ENCODE measurements at regions not wholly inside any gene's neighbourhood (a gene's known extent, or its start where the extent isn't known, plus 50 kb on each side); places are given as distances from the start of the nearest gene placed in this dataset.

DNA sequence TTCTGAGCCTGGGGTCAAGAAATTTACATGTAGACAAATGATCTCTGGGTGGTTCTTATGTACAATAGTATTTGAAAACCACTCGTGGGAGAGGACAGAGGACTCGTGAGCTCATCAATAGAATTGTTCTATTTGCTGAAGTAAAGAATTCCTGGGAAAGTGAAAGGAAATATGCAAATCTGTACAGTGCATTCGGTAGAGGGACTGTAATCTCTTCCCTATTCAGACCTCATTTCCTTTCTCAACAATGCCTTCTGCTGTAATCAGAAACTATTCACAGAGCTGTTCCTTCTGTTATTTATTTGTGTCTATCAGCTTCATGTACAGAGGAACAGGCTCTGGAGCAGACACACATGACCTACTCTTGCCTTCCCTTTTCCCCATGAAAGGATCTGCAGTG, 709.4 kb upstream of the KIRREL3 start:
- H3K4me3 ChIP-seq (ENCODE audit: low read depth, low read length): no peak overlapping the region
- TF ChIP-seq, protein P1, sequence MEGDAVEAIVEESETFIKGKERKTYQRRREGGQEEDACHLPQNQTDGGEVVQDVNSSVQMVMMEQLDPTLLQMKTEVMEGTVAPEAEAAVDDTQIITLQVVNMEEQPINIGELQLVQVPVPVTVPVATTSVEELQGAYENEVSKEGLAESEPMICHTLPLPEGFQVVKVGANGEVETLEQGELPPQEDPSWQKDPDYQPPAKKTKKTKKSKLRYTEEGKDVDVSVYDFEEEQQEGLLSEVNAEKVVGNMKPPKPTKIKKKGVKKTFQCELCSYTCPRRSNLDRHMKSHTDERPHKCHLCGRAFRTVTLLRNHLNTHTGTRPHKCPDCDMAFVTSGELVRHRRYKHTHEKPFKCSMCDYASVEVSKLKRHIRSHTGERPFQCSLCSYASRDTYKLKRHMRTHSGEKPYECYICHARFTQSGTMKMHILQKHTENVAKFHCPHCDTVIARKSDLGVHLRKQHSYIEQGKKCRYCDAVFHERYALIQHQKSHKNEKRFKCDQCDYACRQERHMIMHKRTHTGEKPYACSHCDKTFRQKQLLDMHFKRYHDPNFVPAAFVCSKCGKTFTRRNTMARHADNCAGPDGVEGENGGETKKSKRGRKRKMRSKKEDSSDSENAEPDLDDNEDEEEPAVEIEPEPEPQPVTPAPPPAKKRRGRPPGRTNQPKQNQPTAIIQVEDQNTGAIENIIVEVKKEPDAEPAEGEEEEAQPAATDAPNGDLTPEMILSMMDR (IDR thresholded peaks at IDR 0.05; ENCODE audit: low read depth, low read length, missing control alignments): no peak
- DNase-seq (ENCODE audit: low read depth): no peak

GRCh38 chr11:127693686-127694085, 693.1 kb upstream of the KIRREL3 start:
- no peak for DNase-seq (ENCODE audit: low read depth)
- TF ChIP-seq, protein P1 (IDR thresholded peaks at IDR 0.05; ENCODE audit: low read depth, low read length, missing control alignments): no peak
- no peak overlapping the region for H3K4me3 ChIP-seq (ENCODE audit: low read depth, low read length)

DNA sequence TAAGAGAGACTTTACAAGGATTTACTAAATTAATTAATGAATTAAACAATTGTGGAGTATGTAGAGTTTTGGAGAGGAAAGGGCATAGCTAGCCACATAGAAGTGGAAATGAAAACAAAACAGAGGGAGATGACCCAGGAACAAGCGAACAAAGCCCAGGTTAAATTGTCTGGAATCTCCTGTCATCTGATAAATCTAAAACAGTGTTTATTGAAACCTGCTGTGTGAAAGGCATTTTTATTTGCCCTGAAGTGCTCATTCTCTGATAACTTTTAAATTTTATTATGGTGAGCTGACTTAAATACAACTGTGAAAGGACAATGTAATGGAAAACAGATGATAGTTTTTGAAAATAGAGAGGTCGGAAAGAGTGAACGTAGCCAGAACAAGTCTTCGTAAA, 682.8 kb upstream of the KIRREL3 start:
- TF ChIP-seq, protein P1 (IDR thresholded peaks at IDR 0.05; ENCODE audit: low read depth, low read length, missing control alignments): no peak
- no peak for DNase-seq (ENCODE audit: low read depth)
- no peak overlapping the region for H3K4me3 ChIP-seq (ENCODE audit: low read depth, low read length)

DNA sequence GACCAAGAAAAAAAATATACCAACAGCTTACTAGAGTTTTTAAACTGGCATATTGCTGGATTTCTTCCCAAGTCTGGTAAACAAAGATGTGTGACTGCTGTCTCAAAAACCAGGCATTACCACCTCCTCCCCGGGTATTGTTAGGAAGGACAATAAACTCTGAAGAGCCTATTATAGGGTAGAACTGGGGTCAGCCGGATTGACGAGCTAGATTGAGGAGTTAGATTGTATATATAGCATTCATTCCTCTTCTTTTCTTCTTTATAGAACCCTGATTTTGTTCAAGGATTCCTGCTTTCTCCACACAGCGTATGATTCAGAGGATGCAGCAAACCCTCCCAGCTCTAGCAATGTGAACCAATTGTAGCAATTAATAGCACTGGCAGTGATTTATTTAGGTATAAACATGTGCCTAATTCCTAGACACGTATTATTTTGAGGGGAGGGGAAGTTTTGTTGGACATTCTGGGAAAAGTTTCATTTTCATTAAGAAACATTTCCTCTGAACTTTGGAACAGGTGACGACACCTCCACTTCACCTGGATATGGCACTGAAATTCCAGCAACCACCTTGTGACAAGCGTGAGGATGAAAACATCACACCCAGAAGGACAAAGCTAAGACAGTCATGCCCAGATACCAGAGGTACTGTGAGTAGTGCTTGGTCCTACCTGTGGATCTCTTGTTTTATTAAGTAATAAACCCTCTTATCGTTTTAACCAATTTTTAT, 679.4 kb upstream of the KIRREL3 start:
- TF ChIP-seq, protein P1 (IDR thresholded peaks at IDR 0.05; ENCODE audit: low read depth, low read length, missing control alignments): no peak
- DNase-seq (ENCODE audit: low read depth): no peak
- H3K4me3 ChIP-seq (ENCODE audit: low read depth, low read length): no peak overlapping the region

- TF ChIP-seq, protein P1 (IDR thresholded peaks at IDR 0.05; ENCODE audit: low read depth, low read length, missing control alignments): no peak
- no peak for DNase-seq (ENCODE audit: low read depth)
- H3K4me3 ChIP-seq (ENCODE audit: low read depth, low read length): no peak overlapping the region
Measured at GRCh38 chr11:127678631-127679030, 678.1 kb upstream of the KIRREL3 start.

DNA sequence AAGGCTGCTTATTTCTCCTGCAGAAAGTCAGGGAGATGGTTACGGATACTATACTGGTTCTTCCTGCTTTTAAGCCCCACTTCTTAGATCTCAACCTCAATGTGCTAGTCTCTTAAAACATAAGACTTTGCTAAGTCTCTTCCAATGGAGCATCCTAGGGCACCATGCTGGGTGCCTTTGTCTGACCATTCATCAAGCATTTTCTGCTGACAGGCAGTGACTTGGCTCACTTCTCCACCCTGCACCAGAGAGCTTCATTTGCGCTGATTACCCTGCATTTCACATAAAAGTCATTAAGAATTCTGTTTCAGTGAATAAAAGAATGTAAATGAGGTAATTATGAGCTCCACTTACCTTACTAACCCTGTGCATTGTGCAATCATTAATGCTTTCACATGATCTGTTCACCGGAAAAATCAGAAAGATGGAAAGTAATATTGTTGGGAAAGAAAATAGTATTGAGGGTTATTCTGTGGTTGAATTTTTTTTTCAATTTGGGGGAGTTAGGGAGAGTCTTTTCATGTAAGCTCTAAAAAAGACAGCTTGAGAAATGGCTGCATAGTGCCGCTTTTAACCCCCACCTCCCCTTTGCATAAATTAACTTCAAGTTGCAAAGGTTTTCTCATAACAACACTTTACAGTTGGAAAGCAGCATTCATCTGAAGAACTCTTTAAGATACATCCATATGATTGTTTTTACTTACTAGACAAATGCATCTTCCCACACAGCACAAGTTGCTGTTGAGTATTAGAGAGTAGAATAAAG, 677.3 kb upstream of the KIRREL3 start:
- no peak for DNase-seq (ENCODE audit: low read depth)
- no peak overlapping the region for H3K4me3 ChIP-seq (ENCODE audit: low read depth, low read length)
- TF ChIP-seq, protein P1 (IDR thresholded peaks at IDR 0.05; ENCODE audit: low read depth, low read length, missing control alignments): no peak

Data from GM12864 (cell line).